Right kidney (tissue), 1 donor: ENCODE measurements at regions not wholly inside any gene's neighbourhood (a gene's known extent, or its start where the extent isn't known, plus 50 kb on each side); places are given as distances from the start of the nearest gene placed in this dataset.

ENCODE experiments used
- DNase-seq: peaks from one replicate; pipeline ENCODE4 v3.0.0-alpha.2; 2016

DNA sequence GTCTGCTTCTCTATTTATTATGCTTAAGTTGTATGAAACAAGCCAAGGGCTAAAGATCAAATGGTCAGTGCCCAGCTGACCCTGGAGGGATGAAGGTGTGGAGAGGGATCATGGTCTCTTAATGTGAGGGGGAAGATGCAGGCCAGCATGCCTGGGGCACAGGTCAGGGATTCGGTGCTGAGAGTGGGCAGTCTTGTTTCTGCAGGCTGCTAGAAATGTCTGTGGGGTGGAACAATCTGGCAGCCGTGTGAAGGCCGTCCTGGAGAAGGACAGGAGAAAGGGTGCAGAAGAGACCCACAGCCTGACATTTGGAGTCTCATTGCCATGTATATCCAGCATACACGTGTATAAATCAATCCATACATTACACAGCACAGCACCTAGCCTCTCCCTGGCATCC lies 258.3 kb upstream of the MOCS1 start:
- no peak for DNase-seq

- DNase-seq, result no peak
Measured at GRCh38 chr6:40188931-40189330, 254.7 kb upstream of the MOCS1 start.

GRCh38 chr6:40187535-40188144 lies 253.4 kb upstream of the MOCS1 start:
- no peak for DNase-seq

DNA sequence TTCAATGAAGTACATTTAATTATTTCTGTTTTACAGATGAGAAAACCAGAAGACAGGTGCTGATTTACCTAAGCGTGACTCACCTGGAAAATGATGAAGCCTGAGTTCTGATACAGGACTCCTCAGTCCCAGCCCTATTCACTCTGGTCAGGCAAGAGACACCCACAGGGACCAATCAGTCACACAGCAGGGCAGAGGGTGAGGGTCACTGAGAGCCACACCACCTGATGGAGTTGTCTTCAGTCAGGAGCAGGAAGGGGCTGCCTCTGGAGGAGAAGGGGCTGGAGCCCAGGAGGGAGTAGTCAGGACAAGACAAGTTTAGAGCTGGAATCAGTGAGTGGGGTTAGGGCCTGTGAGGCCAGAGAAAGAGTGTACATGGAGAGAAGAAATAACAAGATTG lies 251.2 kb upstream of the MOCS1 start:
- DNase-seq, result no peak

DNA sequence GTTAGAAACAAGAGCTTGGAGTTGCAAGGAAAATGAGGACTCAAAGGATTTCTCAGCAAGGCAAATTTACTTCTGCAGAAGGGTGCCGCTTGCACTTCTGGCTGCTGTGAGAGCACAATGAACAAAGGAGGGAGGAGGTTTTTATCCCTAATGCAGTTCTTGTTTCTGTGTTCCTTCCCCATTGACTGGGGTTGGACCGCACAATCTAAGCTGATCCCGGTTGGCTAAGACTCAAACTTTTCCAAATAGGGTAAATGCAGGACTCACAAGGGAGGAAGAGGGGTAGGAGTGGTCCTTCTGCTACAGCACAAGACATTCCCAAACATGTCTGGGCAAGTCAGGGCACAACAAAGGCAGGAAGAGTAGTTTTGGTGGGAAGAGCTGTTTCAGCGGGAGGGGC lies 249.6 kb upstream of the MOCS1 start:
- DNase-seq, result no peak

GRCh38 chr6:40181367-40181766 lies 247.1 kb upstream of the MOCS1 start:
- DNase-seq, result no peak

DNA sequence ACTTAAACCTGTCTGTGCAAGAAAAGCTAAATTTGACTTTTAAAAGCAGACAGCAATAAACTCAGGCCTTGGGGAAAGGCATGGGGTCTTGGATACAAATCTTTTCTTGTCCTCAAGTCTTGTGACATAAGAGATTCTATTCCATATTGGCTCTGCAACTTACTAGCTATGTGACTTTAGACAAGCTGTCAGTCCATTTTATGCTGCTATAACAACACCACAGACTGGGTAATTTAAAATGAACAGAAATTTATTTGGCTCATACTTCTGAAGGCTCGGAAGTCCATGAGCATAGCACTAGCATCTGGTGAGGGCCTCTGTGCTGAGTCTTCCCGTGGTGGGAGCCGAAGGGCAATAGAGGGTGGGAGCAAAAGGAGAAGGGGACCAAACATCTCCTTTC lies 246.0 kb upstream of the MOCS1 start:
- DNase-seq, result no peak

GRCh38 chr6:40179496-40179895 lies 245.2 kb upstream of the MOCS1 start:
- DNase-seq, result no peak

- no peak for DNase-seq
Measured at GRCh38 chr6:40177598-40177997, 243.3 kb upstream of the MOCS1 start.

GRCh38 chr6:40176152-40176551 lies 241.9 kb upstream of the MOCS1 start:
- no peak for DNase-seq

GRCh38 chr6:40172272-40172671 lies 238.0 kb upstream of the MOCS1 start:
- DNase-seq, result no peak

GRCh38 chr6:40171343-40171742 lies 237.1 kb upstream of the MOCS1 start:
- DNase-seq, result no peak

DNA sequence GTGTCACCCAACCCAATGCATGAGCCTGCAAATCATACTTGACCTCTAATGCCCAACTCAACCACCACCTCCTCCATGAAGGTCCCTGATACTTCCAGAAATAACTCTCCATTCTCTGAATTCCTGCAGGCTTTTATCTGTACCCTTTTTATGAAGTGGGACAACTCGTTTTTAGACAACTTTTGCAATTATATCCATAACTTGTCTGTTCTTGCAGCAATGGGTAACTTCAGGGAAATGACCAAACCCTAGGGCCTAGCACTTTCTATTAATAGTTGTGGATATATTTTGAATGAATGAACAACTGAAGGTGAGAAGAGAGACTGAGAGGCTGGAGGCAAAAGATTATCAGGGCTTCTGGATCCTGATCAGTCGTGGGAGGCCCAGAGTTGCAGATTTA lies 236.6 kb upstream of the MOCS1 start:
- no peak for DNase-seq

- no peak for DNase-seq
Measured at GRCh38 chr6:40169878-40170277, 235.6 kb upstream of the MOCS1 start.

DNA sequence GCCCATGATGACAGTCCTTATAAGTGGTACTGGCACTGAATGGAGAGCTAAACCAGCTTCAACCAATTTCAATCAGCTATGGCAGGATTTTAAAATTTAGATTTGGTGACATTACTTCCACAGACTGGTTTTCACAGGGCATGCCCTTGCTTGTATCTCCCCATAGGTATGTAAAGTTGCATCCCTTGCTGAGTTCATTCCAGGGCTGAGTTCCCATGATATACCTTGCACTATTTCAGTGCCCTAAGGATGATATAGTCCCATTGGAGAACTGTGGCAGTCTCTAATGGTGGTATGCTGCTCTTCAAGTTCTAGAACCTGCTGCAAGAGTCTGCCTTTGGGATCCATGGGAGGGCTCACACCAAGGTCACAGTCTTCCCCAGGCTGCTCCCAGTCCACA lies 232.7 kb upstream of the MOCS1 start:
- no peak for DNase-seq

- no peak for DNase-seq
Measured at GRCh38 chr6:40165036-40165709, 230.9 kb upstream of the MOCS1 start.

DNA sequence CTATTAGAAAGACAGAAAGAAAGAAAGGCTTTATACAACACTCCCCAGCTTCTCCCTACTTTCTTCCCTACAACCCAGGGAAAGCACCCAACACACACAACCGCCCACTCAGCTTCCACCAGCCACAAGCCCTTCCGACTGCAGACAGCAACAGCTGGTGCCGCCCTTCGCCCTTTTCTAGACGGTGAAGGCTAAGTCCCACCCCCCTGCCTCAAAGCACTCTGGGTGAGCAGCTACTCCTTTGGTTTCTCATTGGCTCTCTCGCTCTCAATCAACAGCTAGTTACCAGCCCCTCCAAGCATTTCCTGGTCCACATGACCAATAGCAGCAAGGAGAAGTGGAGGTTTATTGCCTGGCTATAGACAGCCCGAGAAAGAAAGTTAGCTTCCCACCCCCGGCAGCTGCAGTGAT lies 230.1 kb upstream of the MOCS1 start:
- DNase-seq, result no peak

DNA sequence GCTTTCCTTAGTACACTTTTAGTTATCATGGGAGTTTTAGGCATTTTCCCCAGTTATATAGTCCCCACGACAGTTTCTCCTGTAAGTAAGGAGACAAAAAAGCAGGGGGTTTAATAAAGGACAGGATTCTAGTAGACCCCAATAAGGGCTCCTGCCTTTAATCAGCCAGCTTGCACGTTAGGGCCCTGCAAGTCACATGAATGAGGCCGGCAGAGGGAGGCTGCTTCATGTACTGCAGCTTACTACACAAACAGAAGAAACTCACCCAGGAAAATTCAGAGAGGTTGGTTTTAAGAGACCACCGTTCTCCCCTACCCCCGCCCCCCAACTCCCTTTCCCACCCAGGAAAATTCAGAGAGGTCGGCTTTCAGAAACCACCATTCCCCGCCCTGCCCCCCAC lies 229.7 kb upstream of the MOCS1 start:
- DNase-seq, result no peak

GRCh38 chr6:40162074-40162473 lies 227.8 kb upstream of the MOCS1 start:
- no peak for DNase-seq

DNA sequence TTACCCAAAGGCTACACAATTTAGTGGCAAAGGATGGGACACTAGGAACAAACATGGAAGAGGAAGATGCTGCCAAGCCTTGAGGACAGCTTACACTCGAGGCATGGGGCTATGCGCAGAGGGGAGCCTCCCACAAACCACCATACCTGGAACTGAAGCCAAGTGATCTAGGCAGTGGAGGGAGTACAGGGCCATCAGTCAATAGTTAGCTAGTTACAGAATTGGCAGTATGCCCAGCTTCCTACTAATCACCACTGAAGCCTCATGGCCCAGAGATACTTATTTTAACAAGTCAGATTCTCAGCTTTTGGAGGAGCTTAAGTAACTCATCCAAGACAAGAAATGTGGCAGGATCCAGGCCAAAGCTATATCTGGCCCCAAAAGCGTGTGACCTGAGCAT lies 226.6 kb upstream of the MOCS1 start:
- no peak for DNase-seq

DNA sequence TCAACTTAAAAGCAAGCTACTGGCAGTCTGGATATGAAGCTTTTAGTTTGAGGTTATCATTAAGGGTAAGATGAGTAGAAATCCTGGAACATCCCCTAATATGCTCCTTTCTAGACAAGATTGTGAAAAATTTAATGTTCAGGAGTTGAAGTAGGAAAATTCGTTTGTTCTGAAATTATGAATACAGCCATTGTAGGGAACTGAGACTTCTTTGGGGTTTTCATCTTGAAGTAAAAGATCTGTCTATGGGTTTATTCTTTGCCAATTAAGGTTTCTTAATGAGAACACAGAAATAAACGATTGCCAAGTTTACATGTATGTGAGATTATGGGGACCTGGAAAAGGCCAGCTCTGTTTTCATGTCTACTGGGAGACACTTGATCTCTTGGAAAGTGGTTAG lies 225.6 kb upstream of the MOCS1 start:
- no peak for DNase-seq

DNA sequence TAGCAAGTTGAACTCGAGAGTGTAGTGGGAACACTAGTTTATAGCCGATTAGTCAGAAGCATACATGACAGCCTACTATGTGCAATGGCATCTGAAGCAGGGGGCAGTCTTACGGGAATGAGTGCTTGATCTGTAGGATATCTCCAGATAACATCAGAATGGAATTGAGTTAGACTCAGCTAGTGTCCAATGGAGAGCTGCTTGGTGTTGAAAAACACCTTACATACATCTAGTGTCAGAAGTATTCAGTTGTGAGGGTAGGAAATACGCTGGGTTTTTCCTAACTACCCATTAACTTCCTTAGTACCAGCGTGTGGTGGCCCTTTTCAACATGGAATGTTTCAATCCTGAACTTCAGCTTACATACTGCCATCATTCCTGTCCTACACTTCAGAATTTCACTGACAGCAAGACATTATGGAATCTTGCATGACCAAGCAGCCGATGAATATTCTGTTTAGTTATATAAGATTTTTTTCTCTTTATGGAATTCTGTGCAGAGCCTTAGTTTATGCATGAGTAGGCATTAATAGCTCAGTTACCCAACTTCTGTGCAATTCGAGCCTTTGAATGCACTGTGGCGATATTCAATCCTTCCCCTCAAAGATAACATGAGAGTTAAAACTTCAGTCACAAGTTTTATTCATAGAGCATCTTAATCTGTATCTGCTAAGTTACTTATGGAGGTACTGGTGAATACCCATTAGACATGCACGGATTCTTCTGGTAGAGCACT lies 218.6 kb upstream of the MOCS1 start:
- no peak for DNase-seq

- no peak for DNase-seq
Measured at GRCh38 chr6:40152196-40152595, 217.9 kb upstream of the MOCS1 start.
